Liver (tissue), 8 donors: ENCODE measurements at regions not wholly inside any gene's neighbourhood (a gene's known extent, or its start where the extent isn't known, plus 50 kb on each side); places are given as distances from the start of the nearest gene placed in this dataset.

ENCODE experiments used
- DNase-seq: peaks from one replicate; pipeline ENCODE4 v3.0.0-alpha.2; 2017; ENCODE audit warnings: low spot score
- H3K27ac ChIP-seq, 2 donors: one replicate each; pipeline ENCODE4 v1.7.0; 2013; ENCODE audit warnings: inconsistent platforms in 2 of 2, low read length in 2 of 2, control low read depth in 1 of 2, low read depth in 1 of 2, mild to moderate bottlenecking in 1 of 2
- H3K27me3 ChIP-seq, 4 donors: one replicate each; pipeline versions ENCODE4 v1.6.1 to v1.7.0; 2013; ENCODE audit warnings: low read length in 3 of 4, inconsistent platforms in 1 of 4, mild to moderate bottlenecking in 1 of 4, moderate library complexity in 1 of 4; ENCODE audit not compliant: control insufficient read depth in 4 of 4, insufficient read depth in 4 of 4
- H3K36me3 ChIP-seq, 4 donors: one replicate each; pipeline versions ENCODE4 v1.6.1 to v1.7.0; 2013; ENCODE audit warnings: low read length in 3 of 4, mild to moderate bottlenecking in 3 of 4, low read depth in 1 of 4, moderate library complexity in 1 of 4; ENCODE audit not compliant: control insufficient read depth in 4 of 4, insufficient read depth in 3 of 4
- H3K4me1 ChIP-seq, 4 donors: one replicate each; pipeline versions ENCODE4 v1.6.1 to v1.7.0; 2013; ENCODE audit warnings: low read length in 3 of 4, mild to moderate bottlenecking in 3 of 4, moderate library complexity in 1 of 4; ENCODE audit not compliant: control insufficient read depth in 4 of 4, insufficient read depth in 4 of 4
- H3K4me3 ChIP-seq, 3 donors: one replicate each; pipeline versions ENCODE4 v1.6.1 to v1.7.0; 2013; ENCODE audit warnings: low read length in 3 of 3, control low read depth in 1 of 3, low read depth in 1 of 3, mild to moderate bottlenecking in 1 of 3
- H3K9ac ChIP-seq, 2 donors: one replicate each; pipeline ENCODE4 v1.7.0; 2013; ENCODE audit warnings: low read length in 2 of 2, mild to moderate bottlenecking in 2 of 2, moderate library complexity in 2 of 2, control low read depth in 1 of 2, low read depth in 1 of 2
- H3K9me3 ChIP-seq, 4 donors: one replicate each; pipeline versions ENCODE4 v1.6.1 to v1.7.0; 2013; ENCODE audit warnings: low read length in 3 of 4; ENCODE audit not compliant: control insufficient read depth in 4 of 4
- EGR1 ChIP-seq, 2 donors: IDR thresholded peaks; 2 replicates each; pipeline ENCODE4 v1.6.1; 2016 to 2018; ENCODE audit warnings: antibody characterized with exemption in 2 of 2, low read depth in 2 of 2
- FOXA1 ChIP-seq: IDR thresholded peaks from 2 replicates; pipeline ENCODE4 v1.6.1; 2016; ENCODE audit warnings: antibody characterized with exemption
- FOXA2 ChIP-seq: IDR thresholded peaks from 2 replicates; pipeline ENCODE4 v1.6.1; 2016; ENCODE audit warnings: antibody characterized with exemption
- GABPA ChIP-seq, 2 donors: IDR thresholded peaks in 1 of 2; conservative IDR thresholded peaks in 1 of 2; 2 replicates each; pipeline ENCODE4 v1.6.1; 2016; ENCODE audit warnings: antibody characterized with exemption in 2 of 2, mild to moderate bottlenecking in 1 of 2, moderate library complexity in 1 of 2
- HNF4A ChIP-seq, 2 donors: conservative IDR thresholded peaks; 2 replicates each; pipeline ENCODE4 v1.6.1; 2016; ENCODE audit warnings: antibody characterized with exemption in 2 of 2, mild to moderate bottlenecking in 2 of 2
- HNF4G ChIP-seq: IDR thresholded peaks from 2 replicates; pipeline ENCODE4 v1.6.1; 2016; ENCODE audit warnings: antibody characterized with exemption
- JUND ChIP-seq, 2 donors: IDR thresholded peaks; 2 replicates each; pipeline ENCODE4 v1.6.1; 2016; ENCODE audit warnings: antibody characterized with exemption in 2 of 2
- NR2F2 ChIP-seq: IDR thresholded peaks from 2 replicates; pipeline ENCODE4 v1.6.1; 2016; ENCODE audit warnings: antibody characterized with exemption
- RAD21 ChIP-seq, 2 donors: IDR thresholded peaks; 2 replicates each; pipeline ENCODE4 v1.6.1; 2016; ENCODE audit warnings: antibody characterized with exemption in 2 of 2, mild to moderate bottlenecking in 2 of 2
- REST ChIP-seq: IDR thresholded peaks from 2 replicates; pipeline ENCODE4 v1.6.1; 2016; ENCODE audit warnings: antibody characterized with exemption, mild to moderate bottlenecking
- RXRA ChIP-seq, 2 donors: IDR thresholded peaks; 2 replicates each; pipeline ENCODE4 v1.6.1; 2017 to 2018; ENCODE audit warnings: antibody characterized with exemption in 2 of 2, mild to moderate bottlenecking in 1 of 2
- SP1 ChIP-seq: IDR thresholded peaks from 2 replicates; pipeline ENCODE4 v1.6.1; 2018; ENCODE audit warnings: antibody characterized with exemption, mild to moderate bottlenecking
- TAF1 ChIP-seq: conservative IDR thresholded peaks from 2 replicates; pipeline ENCODE4 v1.6.1; 2016; ENCODE audit warnings: antibody characterized with exemption, mild to moderate bottlenecking
- YY1 ChIP-seq: IDR thresholded peaks from 2 replicates; pipeline ENCODE4 v1.6.1; 2016; ENCODE audit warnings: antibody characterized with exemption, mild to moderate bottlenecking
- ZBTB33 ChIP-seq: IDR thresholded peaks from 2 replicates; pipeline ENCODE4 v1.6.1; 2016; ENCODE audit warnings: antibody characterized with exemption
- WGBS: extraction: QIAGEN DNeasy Blood & Tissue Kit; methylation state at CpG from one replicate; pipeline ENCODE4 v1.1.7; 2013; 5-methylcytosine and 5-hydroxymethylcytosine counted together
- TF ChIP-seq, protein P1 (sequence below): fragments of 150-350 bp; IDR thresholded peaks from 2 replicates; pipeline ENCODE4 v1.5.1; 2017; ENCODE audit warnings: improper control_type of control experiment, low read depth, low read length; ENCODE audit not compliant: missing input control
- TF ChIP-seq, protein P2 (sequence below): IDR thresholded peaks from 2 replicates; pipeline ENCODE4 v1.6.1; 2016; ENCODE audit warnings: antibody characterized with exemption
- donor health status: healthy.
- donor health status: healthy.
- donor health status: healthy.
- donor health status: healthy.
- donor health status: healthy.

DNA sequence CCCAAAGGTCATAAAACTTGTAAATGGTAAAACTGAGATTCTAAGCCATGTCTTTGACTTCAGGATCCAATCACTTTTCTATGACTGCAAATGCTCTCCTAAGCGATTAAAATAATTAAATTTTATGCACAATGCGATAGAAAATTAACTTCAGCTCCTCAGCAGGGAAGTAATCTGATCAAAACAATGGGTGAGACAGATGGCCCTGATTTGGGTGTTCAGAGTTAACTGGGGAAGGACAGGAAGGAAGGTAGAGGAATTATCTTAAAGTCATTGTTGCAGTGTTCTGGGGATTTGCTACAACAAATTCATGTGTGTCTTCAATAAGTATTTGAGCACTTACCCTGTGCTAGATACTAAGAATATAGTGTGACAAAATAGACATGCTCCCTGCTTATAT, 446.0 kb upstream of the MEX3C start (continued):
- no peak for TF ChIP-seq JUND (IDR thresholded peaks at IDR 0.05)

GRCh38 chr18:51645607-51646006, 448.1 kb upstream of the MEX3C start:
- no peaks in the 10 kb centered on the region for H3K9me3 ChIP-seq
- no peak overlapping the region for H3K9ac ChIP-seq
- H3K27ac ChIP-seq: no peak overlapping the region
- DNase-seq: no peak
- H3K4me1 ChIP-seq: no peaks in the 10 kb centered on the region
- TF ChIP-seq, protein P1, sequence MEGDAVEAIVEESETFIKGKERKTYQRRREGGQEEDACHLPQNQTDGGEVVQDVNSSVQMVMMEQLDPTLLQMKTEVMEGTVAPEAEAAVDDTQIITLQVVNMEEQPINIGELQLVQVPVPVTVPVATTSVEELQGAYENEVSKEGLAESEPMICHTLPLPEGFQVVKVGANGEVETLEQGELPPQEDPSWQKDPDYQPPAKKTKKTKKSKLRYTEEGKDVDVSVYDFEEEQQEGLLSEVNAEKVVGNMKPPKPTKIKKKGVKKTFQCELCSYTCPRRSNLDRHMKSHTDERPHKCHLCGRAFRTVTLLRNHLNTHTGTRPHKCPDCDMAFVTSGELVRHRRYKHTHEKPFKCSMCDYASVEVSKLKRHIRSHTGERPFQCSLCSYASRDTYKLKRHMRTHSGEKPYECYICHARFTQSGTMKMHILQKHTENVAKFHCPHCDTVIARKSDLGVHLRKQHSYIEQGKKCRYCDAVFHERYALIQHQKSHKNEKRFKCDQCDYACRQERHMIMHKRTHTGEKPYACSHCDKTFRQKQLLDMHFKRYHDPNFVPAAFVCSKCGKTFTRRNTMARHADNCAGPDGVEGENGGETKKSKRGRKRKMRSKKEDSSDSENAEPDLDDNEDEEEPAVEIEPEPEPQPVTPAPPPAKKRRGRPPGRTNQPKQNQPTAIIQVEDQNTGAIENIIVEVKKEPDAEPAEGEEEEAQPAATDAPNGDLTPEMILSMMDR: no peak
- TF ChIP-seq EGR1 (IDR thresholded peaks at IDR 0.05; ENCODE audit: low read depth in 2 of 2) (no peak), FOXA1 (no peak), HNF4A (conservative IDR thresholded peaks at IDR 0.05) (no peak), REST (no peak), RAD21 (IDR thresholded peaks at IDR 0.05) (no peak), GABPA (IDR thresholded peaks at IDR 0.05 in 1 of 2, conservative IDR thresholded peaks at IDR 0.05 in 1 of 2) (no peak), HNF4G (no peak), FOXA2 (no peak), RXRA (IDR thresholded peaks at IDR 0.05) (no peak)
- no peaks in the 10 kb centered on the region for H3K27me3 ChIP-seq
- no peaks in the 10 kb centered on the region for H3K36me3 ChIP-seq
- H3K4me3 ChIP-seq: no peak overlapping the region

DNA sequence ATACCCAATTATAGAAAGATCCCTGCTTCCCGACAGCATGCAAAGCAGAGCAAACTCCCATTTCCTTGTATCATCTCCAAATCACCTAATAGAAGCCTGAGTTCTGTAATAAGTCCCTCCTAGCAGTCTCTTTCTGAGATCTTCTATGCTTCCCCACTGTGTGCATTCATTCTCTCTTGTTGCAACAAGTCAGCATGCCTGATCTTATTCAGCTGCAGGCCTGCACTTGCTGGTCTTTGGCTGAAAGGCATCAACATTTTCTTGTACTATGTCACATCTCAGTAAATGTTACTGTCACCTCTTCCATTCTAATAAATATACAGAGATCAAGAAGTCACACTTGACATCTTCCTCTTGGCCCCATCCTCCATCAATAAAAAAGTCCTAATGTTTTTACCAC, 449.9 kb upstream of the MEX3C start:
- no peak for DNase-seq
- H3K9me3 ChIP-seq: no peaks in the 10 kb centered on the region
- H3K27ac ChIP-seq: no peak overlapping the region
- H3K27me3 ChIP-seq: no peaks in the 10 kb centered on the region
- no peaks in the 10 kb centered on the region for H3K36me3 ChIP-seq
- H3K4me3 ChIP-seq: no peak overlapping the region
- WGBS: 85% methylated on average over 1 of the region's 1 CpG
- no peak overlapping the region for H3K9ac ChIP-seq
- H3K4me1 ChIP-seq: no peaks in the 10 kb centered on the region
- TF ChIP-seq FOXA2: no peak
- no peak for TF ChIP-seq TAF1
- TF ChIP-seq HNF4G: no peak
- no peak for TF ChIP-seq REST
- TF ChIP-seq, protein P1: no peak
- TF ChIP-seq RAD21 (IDR thresholded peaks at IDR 0.05): no peak
- TF ChIP-seq JUND (IDR thresholded peaks at IDR 0.05): no peak
- TF ChIP-seq, protein P2, sequence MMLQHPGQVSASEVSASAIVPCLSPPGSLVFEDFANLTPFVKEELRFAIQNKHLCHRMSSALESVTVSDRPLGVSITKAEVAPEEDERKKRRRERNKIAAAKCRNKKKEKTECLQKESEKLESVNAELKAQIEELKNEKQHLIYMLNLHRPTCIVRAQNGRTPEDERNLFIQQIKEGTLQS: no peak
- TF ChIP-seq RXRA (IDR thresholded peaks at IDR 0.05): no peak
- TF ChIP-seq GABPA (IDR thresholded peaks at IDR 0.05 in 1 of 2, conservative IDR thresholded peaks at IDR 0.05 in 1 of 2): no peak
- no peak for TF ChIP-seq FOXA1
- no peak for TF ChIP-seq HNF4A (conservative IDR thresholded peaks at IDR 0.05)
- TF ChIP-seq ZBTB33: no peak
- TF ChIP-seq SP1: no peak
- TF ChIP-seq YY1: no peak
- no peak for TF ChIP-seq NR2F2
